Panc1 (cell line): ENCODE measurements at regions not wholly inside any gene's neighbourhood (a gene's known extent, or its start where the extent isn't known, plus 50 kb on each side); places are given as distances from the start of the nearest gene placed in this dataset.

Experiments
- TF ChIP-seq, protein P1 (sequence below): fragments of 450-650 bp; IDR thresholded peaks from 2 replicates; pipeline ENCODE4 v1.5.1; 2017; ENCODE audit warnings: mild to moderate bottlenecking
- TF ChIP-seq, protein P2 (sequence below), 2 experiments: IDR thresholded peaks; 2 replicates each; pipeline ENCODE4 v1.6.1; 2011 to 2012; ENCODE audit warnings: low read depth in 2 of 2, control low read depth in 1 of 2, low read length in 1 of 2, mild to moderate bottlenecking in 1 of 2, moderate library complexity in 1 of 2; ENCODE audit not compliant: insufficient read depth in 1 of 2

DNA sequence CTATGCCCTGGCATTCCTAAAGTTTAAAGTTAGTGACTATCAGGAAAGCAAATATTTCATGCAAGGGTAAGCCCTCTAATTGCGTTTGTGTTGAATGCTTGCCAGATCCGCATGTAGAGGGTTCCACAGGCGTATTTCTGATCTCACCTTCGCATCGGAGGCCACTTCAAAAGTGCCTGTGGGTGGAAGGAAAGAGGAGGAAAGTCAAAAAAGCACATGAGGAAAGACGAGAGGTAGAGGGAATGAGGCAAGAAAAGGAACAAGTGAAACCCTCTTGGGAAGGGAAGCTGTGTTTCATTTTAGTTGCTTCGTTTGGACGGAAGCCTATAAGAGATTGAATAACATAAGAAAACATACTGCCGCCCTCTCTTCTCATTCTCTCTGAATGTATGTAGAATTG is 628.8 kb downstream of the SPRY1 start:
- TF ChIP-seq, protein P1, sequence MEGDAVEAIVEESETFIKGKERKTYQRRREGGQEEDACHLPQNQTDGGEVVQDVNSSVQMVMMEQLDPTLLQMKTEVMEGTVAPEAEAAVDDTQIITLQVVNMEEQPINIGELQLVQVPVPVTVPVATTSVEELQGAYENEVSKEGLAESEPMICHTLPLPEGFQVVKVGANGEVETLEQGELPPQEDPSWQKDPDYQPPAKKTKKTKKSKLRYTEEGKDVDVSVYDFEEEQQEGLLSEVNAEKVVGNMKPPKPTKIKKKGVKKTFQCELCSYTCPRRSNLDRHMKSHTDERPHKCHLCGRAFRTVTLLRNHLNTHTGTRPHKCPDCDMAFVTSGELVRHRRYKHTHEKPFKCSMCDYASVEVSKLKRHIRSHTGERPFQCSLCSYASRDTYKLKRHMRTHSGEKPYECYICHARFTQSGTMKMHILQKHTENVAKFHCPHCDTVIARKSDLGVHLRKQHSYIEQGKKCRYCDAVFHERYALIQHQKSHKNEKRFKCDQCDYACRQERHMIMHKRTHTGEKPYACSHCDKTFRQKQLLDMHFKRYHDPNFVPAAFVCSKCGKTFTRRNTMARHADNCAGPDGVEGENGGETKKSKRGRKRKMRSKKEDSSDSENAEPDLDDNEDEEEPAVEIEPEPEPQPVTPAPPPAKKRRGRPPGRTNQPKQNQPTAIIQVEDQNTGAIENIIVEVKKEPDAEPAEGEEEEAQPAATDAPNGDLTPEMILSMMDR, result no peak
- TF ChIP-seq, protein P2, sequence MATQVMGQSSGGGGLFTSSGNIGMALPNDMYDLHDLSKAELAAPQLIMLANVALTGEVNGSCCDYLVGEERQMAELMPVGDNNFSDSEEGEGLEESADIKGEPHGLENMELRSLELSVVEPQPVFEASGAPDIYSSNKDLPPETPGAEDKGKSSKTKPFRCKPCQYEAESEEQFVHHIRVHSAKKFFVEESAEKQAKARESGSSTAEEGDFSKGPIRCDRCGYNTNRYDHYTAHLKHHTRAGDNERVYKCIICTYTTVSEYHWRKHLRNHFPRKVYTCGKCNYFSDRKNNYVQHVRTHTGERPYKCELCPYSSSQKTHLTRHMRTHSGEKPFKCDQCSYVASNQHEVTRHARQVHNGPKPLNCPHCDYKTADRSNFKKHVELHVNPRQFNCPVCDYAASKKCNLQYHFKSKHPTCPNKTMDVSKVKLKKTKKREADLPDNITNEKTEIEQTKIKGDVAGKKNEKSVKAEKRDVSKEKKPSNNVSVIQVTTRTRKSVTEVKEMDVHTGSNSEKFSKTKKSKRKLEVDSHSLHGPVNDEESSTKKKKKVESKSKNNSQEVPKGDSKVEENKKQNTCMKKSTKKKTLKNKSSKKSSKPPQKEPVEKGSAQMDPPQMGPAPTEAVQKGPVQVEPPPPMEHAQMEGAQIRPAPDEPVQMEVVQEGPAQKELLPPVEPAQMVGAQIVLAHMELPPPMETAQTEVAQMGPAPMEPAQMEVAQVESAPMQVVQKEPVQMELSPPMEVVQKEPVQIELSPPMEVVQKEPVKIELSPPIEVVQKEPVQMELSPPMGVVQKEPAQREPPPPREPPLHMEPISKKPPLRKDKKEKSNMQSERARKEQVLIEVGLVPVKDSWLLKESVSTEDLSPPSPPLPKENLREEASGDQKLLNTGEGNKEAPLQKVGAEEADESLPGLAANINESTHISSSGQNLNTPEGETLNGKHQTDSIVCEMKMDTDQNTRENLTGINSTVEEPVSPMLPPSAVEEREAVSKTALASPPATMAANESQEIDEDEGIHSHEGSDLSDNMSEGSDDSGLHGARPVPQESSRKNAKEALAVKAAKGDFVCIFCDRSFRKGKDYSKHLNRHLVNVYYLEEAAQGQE (IDR thresholded peaks at IDR 0.05; ENCODE audit: insufficient read depth in 1 of 2, low read depth in 2 of 2, low read length in 1 of 2), result no peak
